NCI-H446 (cell line): ENCODE measurements at regions not wholly inside any gene's neighbourhood (a gene's known extent, or its start where the extent isn't known, plus 50 kb on each side); places are given as distances from the start of the nearest gene placed in this dataset.
"Not testable (repeated sequence)": the region's sequence is repeated elsewhere in the genome, so short reads cannot be mapped to it uniquely, and the experiment has no call there.

Source experiments
- DNase-seq, 2 experiments: peaks; one replicate each; lab custom pipeline; 2025; lab: John Stamatoyannopoulos, UW

DNA sequence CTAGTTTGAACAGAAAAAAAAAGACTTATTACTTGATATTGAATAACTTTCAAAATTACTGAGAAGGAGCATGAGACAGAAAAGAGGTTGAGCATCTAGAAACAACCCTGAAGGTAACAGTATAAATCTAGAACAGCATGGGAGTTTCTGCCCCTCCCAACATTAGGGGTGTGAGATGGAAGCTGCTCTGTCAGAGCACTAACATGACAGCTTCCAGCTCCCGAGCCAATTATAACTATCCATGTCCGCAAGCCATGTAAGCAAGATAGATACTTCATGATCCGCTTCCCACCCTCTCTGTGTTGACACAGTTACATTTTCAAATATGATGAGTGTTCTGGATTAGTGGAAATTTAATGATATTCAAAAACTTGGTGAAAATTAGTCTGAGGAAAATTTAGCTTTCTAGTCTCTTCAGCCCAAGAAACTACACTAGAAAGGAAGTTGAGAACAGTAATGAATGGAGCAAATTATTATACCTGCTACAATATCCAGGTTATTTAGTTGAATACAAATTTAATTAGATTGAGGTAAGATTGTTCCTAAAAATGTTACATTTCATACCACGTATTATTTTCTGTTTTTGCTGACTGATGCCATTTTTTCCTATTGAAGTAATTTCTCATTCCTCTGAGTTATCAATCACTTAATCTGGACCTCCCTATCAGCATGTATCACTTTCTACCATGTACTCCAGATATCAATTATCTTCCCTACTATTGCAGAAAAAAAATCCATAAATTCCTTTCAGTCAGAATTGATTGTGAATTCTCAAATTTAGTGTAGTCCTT, 129.3 kb upstream of the SLIT2 start:
- no peak for DNase-seq

DNA sequence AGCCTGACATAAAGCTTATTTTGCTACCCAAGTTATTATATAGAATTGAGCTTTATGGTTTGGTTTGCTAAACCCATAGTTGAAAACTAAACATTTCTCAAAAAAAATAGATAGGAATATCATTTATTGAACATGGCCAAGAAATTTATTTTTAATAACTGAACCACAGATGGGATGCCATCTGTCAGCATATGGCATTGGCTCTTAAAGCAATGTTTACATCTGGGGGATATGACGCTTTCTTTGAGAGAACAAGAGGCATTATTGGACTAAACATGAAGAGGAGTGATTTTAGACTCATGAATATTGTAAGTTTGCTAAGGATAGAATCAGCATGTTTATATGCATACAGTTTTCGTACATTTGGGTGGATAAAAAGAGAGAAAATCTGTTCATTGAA, 132.6 kb upstream of the SLIT2 start:
- DNase-seq: peak; percentile 5 to 69

DNA sequence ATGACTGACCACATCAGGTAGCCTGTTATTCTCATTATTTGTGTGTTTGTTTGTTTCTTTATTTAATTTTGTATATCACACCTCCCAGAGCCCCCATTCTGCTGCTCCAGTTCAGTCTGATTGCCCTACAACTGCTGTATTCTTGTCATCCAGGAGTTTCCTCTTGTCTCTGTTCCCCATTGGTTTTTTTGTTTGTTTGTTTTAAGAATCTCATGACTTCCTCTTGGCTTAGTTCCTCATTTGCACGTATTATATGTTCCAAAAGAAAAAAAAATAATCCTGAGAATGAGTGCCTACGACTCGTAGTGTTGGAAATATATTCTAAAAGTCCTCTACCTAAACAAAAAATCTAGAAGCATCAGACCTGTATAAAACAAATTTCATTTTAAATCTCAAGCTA, 142.3 kb upstream of the SLIT2 start:
- DNase-seq: no peak

DNA sequence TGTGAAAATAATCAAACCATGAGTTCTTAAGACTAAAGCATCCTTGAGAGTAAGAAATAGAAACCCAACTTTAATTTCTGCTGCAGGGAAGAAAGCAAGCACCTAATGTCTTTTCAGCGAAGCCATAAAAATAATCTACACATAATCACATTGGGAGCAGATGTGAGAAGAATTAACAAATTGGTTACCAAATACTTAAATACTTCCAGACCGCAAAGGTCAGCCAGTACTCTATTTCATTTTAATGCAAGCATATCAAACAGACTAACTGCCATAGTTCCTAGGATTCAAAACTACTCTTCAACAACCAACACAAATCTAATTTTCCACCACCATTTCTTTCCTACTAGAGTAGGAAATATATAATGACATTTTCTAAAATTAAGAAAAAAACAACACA, 144.8 kb upstream of the SLIT2 start:
- DNase-seq: no peak

DNA sequence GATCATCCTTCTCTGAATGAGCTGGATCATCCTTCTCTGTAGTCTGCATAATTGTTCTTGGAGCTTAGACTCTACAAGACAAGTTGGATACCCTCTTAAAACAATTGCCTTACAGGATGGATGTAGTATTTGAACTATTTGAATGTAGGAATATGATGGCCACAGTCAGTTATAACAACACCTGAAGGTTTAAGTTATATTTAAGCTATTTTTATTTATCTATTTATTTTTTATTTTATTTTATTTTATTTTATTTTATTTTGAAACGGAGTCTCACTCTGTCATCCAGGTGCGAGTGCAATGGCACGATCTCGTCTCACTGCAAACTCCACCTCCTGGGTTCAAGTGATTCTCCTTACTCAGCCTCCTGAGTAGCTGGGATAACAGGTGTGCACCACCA, 149.9 kb upstream of the SLIT2 start:
- DNase-seq: no peak

DNA sequence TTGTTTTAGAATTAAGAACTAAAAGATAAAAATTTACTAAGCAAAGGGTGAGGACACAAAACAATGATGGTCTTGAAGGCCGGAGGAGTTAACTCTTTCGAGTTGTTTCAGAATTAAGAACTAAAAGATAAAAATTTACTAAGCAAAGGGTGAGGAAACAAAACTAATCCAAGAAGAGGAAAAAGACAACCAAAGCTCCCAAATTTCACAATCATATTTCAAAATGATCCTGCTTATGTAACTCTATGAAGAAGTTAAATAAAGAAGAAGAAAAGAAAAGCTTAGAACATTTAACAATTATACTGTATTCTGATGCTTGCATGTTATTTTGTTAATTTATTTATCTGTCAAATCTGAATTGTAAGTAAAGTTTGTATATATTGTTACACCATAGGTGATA, 154.8 kb upstream of the SLIT2 start:
- DNase-seq: no peak

DNA sequence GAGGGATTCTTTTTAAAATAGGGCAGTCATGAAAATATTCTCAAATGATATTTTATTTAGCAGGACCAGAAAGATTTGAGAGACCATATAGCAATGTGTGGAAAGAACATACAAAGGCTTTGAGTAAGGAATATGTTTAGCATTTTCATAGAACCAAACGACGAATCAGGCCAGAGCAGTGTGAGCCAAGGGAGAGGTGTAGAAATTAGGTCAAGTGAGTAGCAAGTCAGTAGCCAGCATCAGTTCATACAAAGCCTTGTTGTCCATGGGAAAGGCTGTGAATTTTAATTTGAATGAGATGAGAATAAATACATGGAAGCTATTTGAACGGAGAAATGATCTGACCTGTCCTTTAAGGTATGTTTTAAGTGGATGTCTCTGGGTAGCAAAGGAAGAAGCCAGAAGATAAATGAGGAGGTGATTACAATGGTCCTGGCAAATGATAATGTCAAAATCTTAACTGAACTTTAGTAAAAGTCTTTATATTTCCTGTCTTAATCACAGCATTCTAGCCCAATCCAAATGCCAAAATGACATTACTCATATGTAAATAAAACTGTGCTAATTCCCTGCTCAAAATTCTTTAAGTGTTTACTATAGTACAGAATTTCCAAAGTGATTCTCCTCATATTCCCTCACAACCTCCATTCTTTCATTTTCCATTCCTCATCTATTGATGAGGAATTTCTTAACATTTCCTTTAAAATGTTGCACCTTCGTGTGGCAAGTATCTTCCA, 155.7 kb upstream of the SLIT2 start:
- DNase-seq: no peak

DNA sequence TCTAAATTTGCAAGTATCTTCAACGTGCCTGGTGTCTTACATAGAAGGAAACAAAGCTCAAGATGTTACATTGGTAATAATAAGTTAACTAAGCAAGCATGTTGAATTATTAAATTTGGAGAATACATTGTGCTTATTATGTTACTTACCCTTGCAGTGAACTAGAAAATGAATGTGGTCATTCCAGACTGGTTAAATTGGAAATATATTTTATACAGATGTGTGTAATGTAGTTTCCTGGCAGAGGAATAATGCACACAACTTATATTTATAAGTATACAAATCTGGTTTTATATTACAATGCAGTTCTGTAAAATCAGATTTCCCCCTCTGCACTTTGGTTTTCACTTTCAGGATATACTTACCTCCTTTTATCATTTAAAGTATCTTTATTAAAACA, 159.9 kb upstream of the SLIT2 start:
- DNase-seq: no peak

DNA sequence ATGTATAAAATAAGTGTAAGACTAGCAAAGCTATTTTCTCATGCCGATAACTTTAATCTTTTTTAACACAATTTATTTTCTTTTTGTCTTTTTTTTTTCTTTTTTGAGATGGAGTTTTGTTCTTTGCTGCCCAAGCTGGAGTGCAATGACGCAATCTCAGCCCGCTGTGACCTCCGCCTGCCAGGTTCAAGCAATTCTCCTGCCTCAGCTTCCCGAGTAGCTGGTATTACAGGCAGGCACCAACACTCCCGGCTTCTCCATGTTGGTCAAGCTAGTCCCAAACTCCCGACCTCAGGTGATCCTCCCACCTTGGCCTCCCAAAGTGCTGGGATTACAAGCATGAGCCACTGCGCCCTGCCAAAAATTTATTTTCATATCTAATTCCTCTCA, 164.2 kb upstream of the SLIT2 start:
- DNase-seq: no peak

DNA sequence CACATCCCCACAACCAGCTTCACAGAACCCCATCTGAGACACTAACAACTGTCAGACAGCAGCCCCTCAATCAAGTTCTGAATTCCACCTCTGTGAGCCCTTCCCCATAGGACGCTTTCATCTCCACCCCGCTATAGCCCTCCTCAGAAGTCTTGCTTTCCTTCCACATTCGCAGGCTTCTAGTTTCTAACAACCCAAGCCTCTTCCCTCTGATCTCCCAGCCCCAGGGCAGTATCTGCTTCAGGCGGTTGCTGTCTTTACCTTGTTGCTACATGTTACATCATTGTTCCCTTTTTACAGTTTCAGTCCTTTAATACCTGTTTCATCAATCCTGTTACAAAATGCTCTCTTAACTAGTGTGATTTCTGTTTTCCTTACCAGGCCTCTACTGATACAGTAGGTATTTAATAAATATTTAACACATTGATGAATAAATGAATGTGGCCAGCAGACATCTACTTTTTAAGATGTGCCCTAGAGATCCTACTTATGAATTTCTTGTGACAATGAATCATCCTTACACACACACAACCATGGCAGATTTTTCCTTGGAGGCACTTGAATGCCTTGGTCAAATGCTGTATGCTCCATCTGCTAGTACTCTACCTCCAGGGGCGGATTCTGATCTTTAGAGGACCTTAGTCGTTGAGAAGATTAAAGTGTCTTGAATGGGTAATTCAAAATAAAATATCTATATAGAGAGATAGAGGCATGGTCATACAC, 164.7 kb upstream of the SLIT2 start:
- DNase-seq: no peak

DNA sequence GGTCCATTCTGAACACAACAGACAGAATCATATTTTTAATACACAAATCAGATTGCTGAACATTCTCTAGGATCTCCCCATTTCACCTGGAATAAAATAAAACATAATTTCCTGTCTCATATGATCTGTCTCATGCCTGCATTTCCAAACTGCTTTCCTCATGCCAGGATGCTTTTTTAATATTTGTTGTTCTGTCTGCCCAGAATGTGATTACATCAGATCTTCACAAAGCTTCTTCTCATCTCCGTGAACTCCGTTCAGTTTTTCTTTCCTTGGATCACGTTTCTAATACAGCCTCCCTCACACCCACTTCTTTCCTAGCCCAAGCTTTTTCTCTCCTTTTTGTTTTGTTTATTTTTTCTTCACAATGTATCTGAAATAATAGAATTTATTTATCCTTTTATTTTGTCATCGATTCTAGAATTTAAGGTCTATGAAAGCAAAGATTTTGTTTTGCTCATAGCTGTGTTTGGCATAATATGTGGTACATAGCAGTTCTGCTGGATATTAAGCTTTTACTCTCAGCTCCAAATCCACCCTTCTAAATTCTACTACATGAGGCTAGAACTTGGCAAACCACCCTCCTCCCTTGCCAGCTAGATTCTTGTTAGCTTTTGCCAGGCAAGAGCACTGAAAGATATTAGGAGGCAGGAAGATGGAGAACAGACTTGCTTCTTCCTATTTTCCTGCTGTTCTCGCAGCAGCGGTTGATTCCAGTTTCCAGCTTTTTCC, 165.5 kb upstream of the SLIT2 start:
- peak in 1 of 2 experiments; percentile 11 for DNase-seq

DNA sequence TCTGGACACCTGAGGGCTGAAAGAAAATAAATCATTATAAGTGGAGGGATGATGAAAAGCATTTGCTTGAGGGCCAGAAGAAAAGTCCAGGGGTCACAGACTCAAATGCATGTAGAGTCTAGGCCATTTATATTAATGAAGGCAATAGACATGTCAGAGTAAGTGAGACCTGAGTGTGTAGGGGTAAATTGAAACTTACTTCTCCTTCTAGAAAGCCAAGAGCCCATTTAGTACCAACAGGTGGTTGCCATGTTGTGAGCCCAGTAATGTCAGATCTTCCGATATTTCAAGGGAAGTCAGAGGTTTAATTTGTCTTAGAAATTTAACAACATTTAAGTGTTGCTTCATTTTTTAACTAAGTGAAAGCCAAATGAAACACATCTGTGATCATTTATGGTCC, 166.1 kb upstream of the SLIT2 start:
- no peak for DNase-seq

DNA sequence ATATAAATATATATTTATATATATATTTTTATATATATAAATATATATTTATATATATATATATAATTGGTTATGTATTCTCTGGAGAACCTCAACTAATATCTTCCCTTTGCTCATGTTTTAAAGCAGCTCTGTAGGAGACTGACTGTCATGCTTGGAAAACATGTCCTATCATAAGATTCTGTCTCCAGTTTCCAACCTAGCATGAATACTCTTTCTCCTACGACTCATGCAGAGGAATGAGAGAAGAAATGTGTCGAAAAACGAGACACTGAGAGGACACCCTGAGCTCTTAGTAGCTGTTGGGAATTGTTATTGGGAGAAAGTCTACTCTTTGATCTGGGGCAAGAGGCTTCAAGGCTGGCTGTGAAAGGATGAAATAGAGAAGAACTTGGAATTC, 166.5 kb upstream of the SLIT2 start:
- DNase-seq: no peak

DNA sequence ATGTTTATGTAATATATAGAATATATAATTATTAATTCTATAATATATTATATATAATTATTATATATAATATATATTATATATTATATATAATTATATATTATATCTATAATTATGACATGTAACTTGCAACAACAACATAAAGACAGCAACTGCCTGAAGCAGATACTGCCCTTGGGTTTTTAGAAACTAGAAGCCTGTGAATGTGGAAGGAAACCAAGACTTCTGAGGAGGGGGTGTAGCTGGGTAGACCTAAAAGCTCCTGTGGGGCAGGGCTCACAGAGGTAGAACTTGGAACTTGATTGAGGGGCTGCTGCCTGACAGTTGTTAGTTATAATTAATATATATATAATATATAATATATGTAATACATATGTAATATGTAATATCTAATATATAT, 167.2 kb upstream of the SLIT2 start:
- no peak for DNase-seq

DNA sequence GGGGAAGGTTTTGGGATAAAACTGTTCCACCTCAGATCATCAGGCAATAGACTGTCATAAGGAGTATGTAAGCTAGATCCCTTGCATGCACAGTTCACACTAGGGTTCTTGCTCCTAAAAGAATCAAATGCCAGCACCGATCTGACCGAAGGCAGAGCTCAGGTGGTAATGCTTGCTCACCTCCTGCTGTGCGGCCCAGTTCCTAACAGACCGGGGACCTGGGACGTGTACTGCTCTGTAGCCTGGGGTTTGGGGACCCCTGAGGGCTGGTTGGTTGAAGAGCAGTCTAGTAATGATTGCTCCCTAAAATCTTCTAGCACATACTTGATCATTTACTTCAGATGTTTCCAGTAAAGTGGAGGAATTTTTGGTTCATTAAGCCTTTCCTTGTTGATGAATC, 173.1 kb upstream of the SLIT2 start:
- DNase-seq: no peak

DNA sequence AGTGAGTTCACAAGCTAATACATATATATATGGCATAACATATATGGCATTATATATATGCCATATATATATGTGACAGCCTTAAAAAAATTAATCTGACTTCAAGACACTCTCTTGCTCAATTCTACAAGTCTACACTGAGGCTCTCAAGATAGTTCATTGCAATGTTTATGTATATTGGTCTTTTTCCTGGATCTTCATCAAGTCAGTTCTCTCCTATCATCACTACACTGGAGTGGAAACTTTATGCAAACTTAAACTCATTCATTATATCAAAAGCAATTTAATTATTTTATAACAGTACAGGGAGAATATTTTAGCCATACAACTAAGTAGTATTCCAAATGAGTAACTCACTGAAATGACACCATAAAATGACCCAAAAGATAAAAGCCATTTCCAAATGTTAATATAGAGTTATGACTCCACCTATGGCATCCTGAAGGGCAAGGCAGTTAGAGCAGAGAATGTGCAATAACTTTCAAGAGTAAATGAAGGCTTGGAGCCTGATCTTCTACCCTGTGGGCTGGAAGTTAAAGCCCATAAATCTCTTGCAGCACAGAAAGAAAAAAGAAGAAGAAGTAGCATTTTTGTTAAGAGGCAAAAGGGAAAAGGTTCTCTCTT, 176.3 kb upstream of the SLIT2 start:
- DNase-seq: no peak

DNA sequence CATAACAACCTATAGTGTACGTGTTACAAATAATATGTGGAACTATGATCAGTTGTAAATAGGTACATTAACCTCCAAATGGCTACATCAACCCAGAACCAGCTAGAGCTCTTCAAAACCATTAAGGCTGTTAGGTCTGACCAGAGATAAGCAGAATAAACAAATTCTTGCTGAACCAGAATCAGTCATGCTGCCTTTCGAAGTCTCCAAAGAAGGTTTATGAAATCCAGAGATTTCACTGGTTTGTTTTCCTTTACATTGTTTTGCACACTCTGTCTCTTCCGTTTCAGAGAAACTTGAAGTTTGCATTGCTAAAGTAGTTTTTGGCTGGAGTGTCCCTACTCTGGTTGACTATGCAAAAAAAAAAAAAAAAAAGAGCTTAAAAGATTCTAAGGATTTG, 177.3 kb upstream of the SLIT2 start:
- DNase-seq: no peak

DNA sequence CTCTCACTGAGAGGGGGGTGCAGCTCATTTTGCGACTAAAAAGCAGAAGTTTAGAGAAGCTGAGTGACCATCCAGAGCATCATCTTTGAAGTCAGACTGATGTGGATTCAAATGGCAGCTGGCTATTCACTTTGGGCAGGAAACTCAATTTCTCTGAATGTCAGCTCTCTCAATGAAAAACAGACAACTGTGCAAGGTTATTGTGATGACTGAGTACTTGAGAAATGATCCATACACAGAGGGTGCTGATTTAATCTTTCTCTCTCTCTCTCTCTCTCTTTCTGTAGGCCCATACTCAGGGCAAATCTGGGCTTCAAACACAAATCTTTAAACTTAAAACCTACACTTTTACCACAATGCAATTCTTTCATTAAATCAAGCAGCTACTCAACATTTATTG, 185.8 kb upstream of the SLIT2 start:
- DNase-seq: no peak

DNA sequence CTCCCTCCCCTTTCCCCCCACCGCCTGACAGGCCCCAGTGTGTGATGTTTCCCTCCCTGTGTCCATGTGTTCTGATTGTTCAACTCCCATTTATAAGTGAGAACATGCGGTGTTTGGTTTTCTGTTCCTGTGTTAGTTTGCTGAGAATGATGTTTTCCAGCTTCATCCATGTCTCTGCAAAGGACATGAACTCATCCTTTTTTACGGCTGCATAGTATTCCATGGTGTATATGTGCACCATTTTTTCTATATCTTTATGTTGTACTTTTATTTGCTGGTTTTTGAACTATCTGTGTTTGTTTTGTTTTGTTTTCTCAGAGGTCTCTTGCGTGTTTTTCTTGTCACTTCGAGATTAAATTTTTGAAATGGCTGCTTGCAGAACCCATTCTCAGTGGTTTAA, 188.8 kb upstream of the SLIT2 start:
- not testable (repeated sequence) for DNase-seq

DNA sequence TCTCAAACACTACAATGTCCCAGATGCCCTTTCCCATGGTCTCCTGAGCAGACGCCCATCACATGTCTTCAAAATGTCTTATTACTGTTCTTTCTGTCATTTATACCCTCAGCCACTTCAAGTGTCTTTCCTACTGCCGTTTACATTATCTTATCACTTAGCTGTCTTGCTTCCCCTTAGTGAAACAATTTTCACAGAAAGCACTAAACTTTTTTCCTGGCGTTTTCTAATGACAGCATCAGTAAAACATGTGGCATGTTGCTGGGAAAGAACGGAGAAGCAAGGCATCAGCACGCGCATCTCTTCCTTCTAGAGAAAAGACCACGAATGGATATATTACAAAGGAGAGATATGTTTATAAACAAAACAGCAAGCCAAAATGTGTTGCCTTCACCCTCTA, 189.7 kb upstream of the SLIT2 start:
- no peak for DNase-seq

DNA sequence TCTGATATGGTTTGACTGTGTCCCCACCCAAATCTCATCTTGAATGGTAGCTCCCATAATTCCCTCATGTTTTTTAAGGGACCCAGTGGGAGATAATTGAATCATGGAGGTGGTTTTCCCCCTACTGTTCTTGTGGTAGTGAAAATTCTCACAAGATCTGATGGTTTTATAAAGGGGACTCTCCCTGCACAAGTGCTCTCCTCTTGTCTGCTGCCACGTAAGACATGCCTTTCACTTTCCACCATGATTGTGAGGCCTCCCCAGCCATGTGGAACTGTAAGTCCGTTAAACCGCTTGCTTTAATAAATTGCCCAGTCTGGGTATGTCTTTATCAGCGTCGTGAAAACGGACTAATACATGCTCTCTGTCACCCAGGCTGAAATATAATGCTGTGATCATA, 200.9 kb upstream of the SLIT2 start:
- no peak for DNase-seq

DNA sequence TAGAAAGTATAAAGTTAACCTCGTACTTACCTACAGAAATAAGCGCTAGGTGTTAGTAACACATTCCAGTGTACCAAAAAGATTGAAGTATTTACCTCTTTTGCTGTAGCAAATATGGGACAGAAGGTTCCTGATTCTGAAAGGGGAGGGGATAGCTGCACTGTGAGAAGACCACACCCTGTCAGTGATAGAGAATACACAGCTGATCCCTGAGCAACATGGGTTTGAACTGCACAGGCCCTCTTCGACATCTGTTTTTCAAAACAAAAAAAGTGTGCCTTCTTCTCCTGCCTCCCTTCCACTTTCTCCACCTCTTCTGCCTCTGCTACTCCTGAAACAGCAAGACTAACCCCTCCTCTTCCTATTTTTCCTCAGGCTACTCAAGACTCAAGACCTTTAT, 201.8 kb upstream of the SLIT2 start:
- no peak for DNase-seq
